ENCODE measurements at regions not wholly inside any gene's neighbourhood (a gene's known extent, or its start where the extent isn't known, plus 50 kb on each side); places are given as distances from the start of the nearest gene placed in this dataset.

- H3K27ac ChIP-seq (ENCODE audit: low read depth, low read length): no peak overlapping the region
- Mint-ChIP-seq H3K36me3 (ENCODE audit: low read depth) (no peaks in the 10 kb centered on the region), H3K4me1 (peaks cover 3% of the 10 kb centered on the region), H3K27ac (no peak overlapping the region), H3K4me3 (no peak overlapping the region), H3K9me3 (peaks cover 12% of the 10 kb centered on the region), H3K27me3 (ENCODE audit: insufficient read depth) (no peaks in the 10 kb centered on the region)
- no peak for DNase-seq
- H3K9me3 ChIP-seq (ENCODE audit: control insufficient read depth, low read length): peaks cover 5% of the 10 kb centered on the region
- H3K4me3 ChIP-seq (ENCODE audit: low read length): no peak overlapping the region
- H3K27me3 ChIP-seq (ENCODE audit: control insufficient read depth, insufficient read depth, low read length, poor library complexity, severe bottlenecking): no peaks in the 10 kb centered on the region
- TF ChIP-seq CTCF (conservative IDR thresholded peaks at IDR 0.05): no peak
- H3K36me3 ChIP-seq (ENCODE audit: control insufficient read depth, insufficient read depth, low read length): no peaks in the 10 kb centered on the region
- H3K4me1 ChIP-seq (ENCODE audit: control insufficient read depth, insufficient read depth, low read length): no peaks in the 10 kb centered on the region
- 74 to 83% methylated on average over 1 of the region's 1 CpG for WGBS, 2 experiments (ENCODE audit: insufficient coverage in 1 of 2, insufficient read length in 1 of 2)
- no peak overlapping the region for H3K9ac ChIP-seq (ENCODE audit: extremely low read depth, low read length, poor library complexity, severe bottlenecking)
These were observed 2154.9 kb downstream of the LRRC4C start for GRCh38 chr11:39304586-39304985.

GRCh38 chr11:39294648-39295047 lies 2164.8 kb downstream of the LRRC4C start:
- WGBS, 2 experiments (ENCODE audit: insufficient coverage in 1 of 2, insufficient read length in 1 of 2): no CpG with 5 or more reads among the region's 1 CpG
- H3K9ac ChIP-seq (ENCODE audit: extremely low read depth, low read length, poor library complexity, severe bottlenecking): no peak overlapping the region
- Mint-ChIP-seq H3K4me3 (no peak overlapping the region), H3K36me3 (ENCODE audit: low read depth) (no peaks in the 10 kb centered on the region), H3K27ac (no peak overlapping the region), H3K4me1 (no peaks in the 10 kb centered on the region), H3K9me3 (peaks cover 25% of the 10 kb centered on the region), H3K27me3 (ENCODE audit: insufficient read depth) (no peaks in the 10 kb centered on the region)
- H3K4me3 ChIP-seq (ENCODE audit: low read length): no peak overlapping the region
- H3K27me3 ChIP-seq (ENCODE audit: control insufficient read depth, insufficient read depth, low read length, poor library complexity, severe bottlenecking): no peaks in the 10 kb centered on the region
- H3K9me3 ChIP-seq (ENCODE audit: control insufficient read depth, low read length): peaks cover 13% of the 10 kb centered on the region
- H3K4me1 ChIP-seq (ENCODE audit: control insufficient read depth, insufficient read depth, low read length): no peaks in the 10 kb centered on the region
- no peak for DNase-seq
- TF ChIP-seq CTCF (conservative IDR thresholded peaks at IDR 0.05): no peak
- no peaks in the 10 kb centered on the region for H3K36me3 ChIP-seq (ENCODE audit: control insufficient read depth, insufficient read depth, low read length)
- no peak overlapping the region for H3K27ac ChIP-seq (ENCODE audit: low read depth, low read length)

GRCh38 chr11:39288011-39288410 lies 2171.4 kb downstream of the LRRC4C start:
- Histone ChIP-seq H3K4me3 (ENCODE audit: low read length) (no peak overlapping the region), H3K9ac (ENCODE audit: extremely low read depth, low read length, poor library complexity, severe bottlenecking) (no peak overlapping the region), H3K27me3 (ENCODE audit: control insufficient read depth, insufficient read depth, low read length, poor library complexity, severe bottlenecking) (no peaks in the 10 kb centered on the region), H3K4me1 (ENCODE audit: control insufficient read depth, insufficient read depth, low read length) (no peaks in the 10 kb centered on the region), H3K36me3 (ENCODE audit: control insufficient read depth, insufficient read depth, low read length) (no peaks in the 10 kb centered on the region), H3K9me3 (ENCODE audit: control insufficient read depth, low read length) (peaks cover 46% of the 10 kb centered on the region), H3K27ac (ENCODE audit: low read depth, low read length) (no peak overlapping the region)
- H3K4me3 Mint-ChIP-seq: no peak overlapping the region
- no peak for TF ChIP-seq CTCF (conservative IDR thresholded peaks at IDR 0.05)
- H3K27ac Mint-ChIP-seq: no peak overlapping the region
- no peaks in the 10 kb centered on the region for H3K27me3 Mint-ChIP-seq (ENCODE audit: insufficient read depth)
- WGBS, 2 experiments (ENCODE audit: insufficient coverage in 1 of 2, insufficient read length in 1 of 2): 38 to 87% methylated on average over 1 to 4 of the region's 4 CpGs
- no peaks in the 10 kb centered on the region for H3K4me1 Mint-ChIP-seq
- H3K9me3 Mint-ChIP-seq: peaks cover 26% of the 10 kb centered on the region
- DNase-seq: peak; percentile 46
- no peaks in the 10 kb centered on the region for H3K36me3 Mint-ChIP-seq (ENCODE audit: low read depth)
